ENCODE measurements at regions not wholly inside any gene's neighbourhood (a gene's known extent, or its start where the extent isn't known, plus 50 kb on each side); places are given as distances from the start of the nearest gene placed in this dataset.

GRCh38 chr6:94487371-94487770, 1068.0 kb upstream of the EPHA7 start:
- no peaks in the 10 kb centered on the region for H3F3A ChIP-seq (ENCODE audit: insufficient read depth, low read length)
- no peak overlapping the region for H3K4me3 ChIP-seq (ENCODE audit: low read length)
- H3K9me2 ChIP-seq (replicated peaks; ENCODE audit: insufficient read depth, low read length): no peaks in the 10 kb centered on the region
- H3K36me3 ChIP-seq (replicated peaks; ENCODE audit: insufficient read depth, low read length): no peaks in the 10 kb centered on the region
- H3K9me3 ChIP-seq (replicated peaks; ENCODE audit: insufficient read depth, low read length): no peaks in the 10 kb centered on the region
- H4K20me1 ChIP-seq (ENCODE audit: insufficient read depth, low read length): no peaks in the 10 kb centered on the region
- no peaks in the 10 kb centered on the region for H3K4me1 ChIP-seq (ENCODE audit: low read length)
- H3K27me3 ChIP-seq (replicated peaks; ENCODE audit: insufficient read depth, low read length): no peaks in the 10 kb centered on the region
- no peaks in the 10 kb centered on the region for H3K79me2 ChIP-seq (ENCODE audit: low read length)
- no peak for TF ChIP-seq CTCF (IDR thresholded peaks at IDR 0.05; ENCODE audit: low read length)
- no peak for TF ChIP-seq EZH2phosphoT487 (IDR thresholded peaks at IDR 0.05; ENCODE audit: low read length)
- TF ChIP-seq EZH2 (optimal IDR thresholded peaks at IDR 0.05; ENCODE audit: low read depth, low read length): no peak
- no peak overlapping the region for H3K4me2 ChIP-seq (ENCODE audit: low read depth, low read length)
- H3K27ac ChIP-seq (ENCODE audit: low read length): no peak overlapping the region
- no peak for DNase-seq
- no peak overlapping the region for H2AFZ ChIP-seq (ENCODE audit: low read length)
- H3K9ac ChIP-seq (ENCODE audit: low read length): no peak overlapping the region

- DNase-seq: no peak
- H3K9ac ChIP-seq (ENCODE audit: low read length): no peak overlapping the region
- H3K36me3 ChIP-seq (replicated peaks; ENCODE audit: insufficient read depth, low read length): no peaks in the 10 kb centered on the region
- no peak overlapping the region for H2AFZ ChIP-seq (ENCODE audit: low read length)
- H3K4me2 ChIP-seq (ENCODE audit: low read depth, low read length): no peak overlapping the region
- no peaks in the 10 kb centered on the region for H3K9me3 ChIP-seq (replicated peaks; ENCODE audit: insufficient read depth, low read length)
- no peaks in the 10 kb centered on the region for H3K27me3 ChIP-seq (replicated peaks; ENCODE audit: insufficient read depth, low read length)
- no peak overlapping the region for H3K4me3 ChIP-seq (ENCODE audit: low read length)
- no peak for TF ChIP-seq CTCF (IDR thresholded peaks at IDR 0.05; ENCODE audit: low read length)
- no peak for TF ChIP-seq EZH2phosphoT487 (IDR thresholded peaks at IDR 0.05; ENCODE audit: low read length)
- no peak for TF ChIP-seq EZH2 (optimal IDR thresholded peaks at IDR 0.05; ENCODE audit: low read depth, low read length)
- no peaks in the 10 kb centered on the region for H4K20me1 ChIP-seq (ENCODE audit: insufficient read depth, low read length)
- no peaks in the 10 kb centered on the region for H3K79me2 ChIP-seq (ENCODE audit: low read length)
- H3F3A ChIP-seq (ENCODE audit: insufficient read depth, low read length): no peaks in the 10 kb centered on the region
- H3K4me1 ChIP-seq (ENCODE audit: low read length): no peaks in the 10 kb centered on the region
- H3K9me2 ChIP-seq (replicated peaks; ENCODE audit: insufficient read depth, low read length): no peaks in the 10 kb centered on the region
- no peak overlapping the region for H3K27ac ChIP-seq (ENCODE audit: low read length)
Observed at GRCh38 chr6:94478133-94479005, 1059.0 kb upstream of the EPHA7 start.

GRCh38 chr6:94468830-94469229, 1049.5 kb upstream of the EPHA7 start:
- H3K4me2 ChIP-seq (ENCODE audit: low read depth, low read length): no peak overlapping the region

More at GRCh38 chr6:94468830-94469229, 1049.5 kb upstream of the EPHA7 start:
- Histone ChIP-seq H3K4me1 (ENCODE audit: low read length) (no peaks in the 10 kb centered on the region), H3K4me3 (ENCODE audit: low read length) (no peak overlapping the region), H3K79me2 (ENCODE audit: low read length) (no peaks in the 10 kb centered on the region), H3K27ac (ENCODE audit: low read length) (no peak overlapping the region), H3K9me2 (replicated peaks; ENCODE audit: insufficient read depth, low read length) (no peaks in the 10 kb centered on the region), H3K36me3 (replicated peaks; ENCODE audit: insufficient read depth, low read length) (no peaks in the 10 kb centered on the region), H3F3A (ENCODE audit: insufficient read depth, low read length) (no peaks in the 10 kb centered on the region), H3K9me3 (replicated peaks; ENCODE audit: insufficient read depth, low read length) (no peaks in the 10 kb centered on the region), H3K27me3 (replicated peaks; ENCODE audit: insufficient read depth, low read length) (no peaks in the 10 kb centered on the region), H3K9ac (ENCODE audit: low read length) (no peak overlapping the region), H4K20me1 (ENCODE audit: insufficient read depth, low read length) (no peaks in the 10 kb centered on the region), H2AFZ (ENCODE audit: low read length) (no peak overlapping the region)
- no peak for TF ChIP-seq CTCF (IDR thresholded peaks at IDR 0.05; ENCODE audit: low read length)
- TF ChIP-seq EZH2 (optimal IDR thresholded peaks at IDR 0.05; ENCODE audit: low read depth, low read length): no peak
- no peak for TF ChIP-seq EZH2phosphoT487 (IDR thresholded peaks at IDR 0.05; ENCODE audit: low read length)
- DNase-seq: no peak

Measured in MM.1S (cell line).